MCF 10A (cell line): ENCODE measurements at regions not wholly inside any gene's neighbourhood (a gene's known extent, or its start where the extent isn't known, plus 50 kb on each side); places are given as distances from the start of the nearest gene placed in this dataset.
A peak's percentile ranks its signal among the peaks of the same experiment; 100 is the strongest.

Experiments used
- BruUV-seq: library from RNA; stranded (reverse); fragments of 400-500 nt; replicated peaks from 2 replicates; lab custom pipeline; 2021; lab: Mats Ljungman, UMichigan
- CTCF ChIA-PET: fragments of 300-600 bp; sonication (Branson Sonifier 250); formaldehyde crosslinking; extraction: SDS; loops from one replicate; lab custom pipeline; 2021; ENCODE audit warnings: antibody characterized with exemption, inconsistent platforms; lab: Yijun Ruan, JAX
- POLR2A ChIA-PET: fragments of 300-600, 350-650 bp; sonication (Branson Sonifier 250); formaldehyde crosslinking; extraction: SDS; loops from one replicate; lab custom pipeline; 2020; ENCODE audit warnings: antibody characterized with exemption, inconsistent platforms; lab: Yijun Ruan, JAX
- DNase-seq: peaks from one replicate; pipeline ENCODE4 v3.0.0-alpha.2; 2018; ENCODE audit not compliant: unreplicated experiment
- H3K27ac Mint-ChIP-seq: one replicate; pipeline ENCODE4 v1.8.0; 2022; ENCODE audit warnings: mild to moderate bottlenecking, low read depth, mixed read lengths; ENCODE audit not compliant: unreplicated experiment
- H3K27me3 Mint-ChIP-seq: one replicate; pipeline ENCODE4 v1.8.0; 2022; ENCODE audit warnings: mixed read lengths; ENCODE audit not compliant: insufficient read depth, unreplicated experiment
- H3K36me3 Mint-ChIP-seq: one replicate; pipeline ENCODE4 v1.8.0; 2022; ENCODE audit warnings: mild to moderate bottlenecking, moderate library complexity, mixed read lengths; ENCODE audit not compliant: insufficient read depth, unreplicated experiment
- H3K4me1 Mint-ChIP-seq: one replicate; pipeline ENCODE4 v1.8.0; 2022; ENCODE audit warnings: mixed read lengths; ENCODE audit not compliant: insufficient read depth, unreplicated experiment
- H3K4me3 Mint-ChIP-seq: one replicate; pipeline ENCODE4 v1.8.0; 2022; ENCODE audit warnings: mild to moderate bottlenecking, moderate library complexity, mixed read lengths; ENCODE audit not compliant: unreplicated experiment
- H3K9me3 Mint-ChIP-seq: one replicate; pipeline ENCODE4 v1.8.0; 2022; ENCODE audit warnings: mixed read lengths; ENCODE audit not compliant: unreplicated experiment
- CTCF ChIP-seq: fragments of 200-600 bp; IDR thresholded peaks from one replicate; pipeline ENCODE4 v1.8.0; 2022; ENCODE audit warnings: antibody characterized with exemption, mild to moderate bottlenecking; ENCODE audit not compliant: unreplicated experiment
- intact Hi-C: fragments of 100-400 bp; cut with micrococcal nuclease; formaldehyde crosslinking; loops from 2 replicates; pipeline ENCODE4 v1.14.1; 2022

GRCh38 chr16:64864232-64864809, 257.5 kb downstream of the CDH11 start:
- intact Hi-C loops = no loop called here
- TF ChIP-seq CTCF = no peak
- no TSS peak for BruUV-seq
- Mint-ChIP-seq H3K4me3 (no peak overlapping the region), H3K27me3 (no peaks in the 10 kb centered on the region), H3K4me1 (no peaks in the 10 kb centered on the region), H3K36me3 (no peaks in the 10 kb centered on the region), H3K9me3 (peaks cover 15% of the 10 kb centered on the region), H3K27ac (no peak overlapping the region)
- POLR2A ChIA-PET = interaction anchor here (0.6 kb wide), 1 partner anchor 10 kb away, joined by 3 read pairs; no protein-coding TSS in a partner anchor
- DNase-seq = peak; percentile 66
- CTCF ChIA-PET = interaction anchor here (0.6 to 1.4 kb wide), 4 partner anchors 9 to 1143 kb away, joined by 3 to 4 read pairs (median 3); no protein-coding TSS in a partner anchor

- POLR2A ChIA-PET = no interaction called here
- H3K27ac Mint-ChIP-seq = no peak overlapping the region
- CTCF ChIA-PET = no interaction called here
- H3K36me3 Mint-ChIP-seq = no peaks in the 10 kb centered on the region
- intact Hi-C loops = no loop called here
- no peak overlapping the region for H3K4me3 Mint-ChIP-seq
- H3K4me1 Mint-ChIP-seq = no peaks in the 10 kb centered on the region
- peaks cover 15% of the 10 kb centered on the region for H3K9me3 Mint-ChIP-seq
- no peak for TF ChIP-seq CTCF
- DNase-seq = no peak
- BruUV-seq = no TSS peak
- H3K27me3 Mint-ChIP-seq = no peaks in the 10 kb centered on the region
These were observed 263.8 kb downstream of the CDH11 start for GRCh38 chr16:64858076-64858475.

GRCh38 chr16:64857411-64857810, 264.5 kb downstream of the CDH11 start:
- BruUV-seq = no TSS peak
- POLR2A ChIA-PET = no interaction called here
- intact Hi-C loops = no loop called here
- Mint-ChIP-seq H3K9me3 (peaks cover 15% of the 10 kb centered on the region), H3K4me1 (no peaks in the 10 kb centered on the region), H3K4me3 (no peak overlapping the region), H3K27ac (no peak overlapping the region), H3K27me3 (no peaks in the 10 kb centered on the region), H3K36me3 (no peaks in the 10 kb centered on the region)
- CTCF ChIA-PET = interaction anchor here (0.7 kb wide), 1 partner anchor 1825 kb away, joined by 5 read pairs; no protein-coding TSS in a partner anchor
- no peak for TF ChIP-seq CTCF
- no peak for DNase-seq

- Mint-ChIP-seq H3K4me3 (no peak overlapping the region), H3K4me1 (no peaks in the 10 kb centered on the region), H3K9me3 (no peaks in the 10 kb centered on the region), H3K36me3 (no peaks in the 10 kb centered on the region), H3K27ac (no peak overlapping the region), H3K27me3 (no peaks in the 10 kb centered on the region)
- BruUV-seq = no TSS peak
- TF ChIP-seq CTCF = no peak
- POLR2A ChIA-PET = no interaction called here
- CTCF ChIA-PET = no interaction called here
- DNase-seq = no peak
- intact Hi-C loops = no loop called here
These were observed 268.3 kb downstream of the CDH11 start for GRCh38 chr16:64853551-64853950.
